Thymus (tissue), 11 donors: ENCODE measurements at regions not wholly inside any gene's neighbourhood (a gene's known extent, or its start where the extent isn't known, plus 50 kb on each side); places are given as distances from the start of the nearest gene placed in this dataset.

ENCODE experiments used
- DNase-seq, 9 donors: peaks; one replicate each; pipeline ENCODE4 v3.0.0-alpha.2; 2013; ENCODE audit warnings: low spot score in 9 of 9, low read depth in 6 of 9, missing footprints in 1 of 9
- H3K27ac ChIP-seq, 2 donors: one replicate each; pipeline ENCODE4 v1.5.1; 2013; ENCODE audit warnings: control low read depth in 1 of 2, low read depth in 1 of 2, low read length in 1 of 2, mild to moderate bottlenecking in 1 of 2, moderate library complexity in 1 of 2
- H3K27me3 ChIP-seq, 2 donors: one replicate each; pipeline ENCODE4 v1.5.1; 2013; ENCODE audit warnings: low read length in 1 of 2; ENCODE audit not compliant: control insufficient read depth in 2 of 2, insufficient read depth in 1 of 2
- H3K36me3 ChIP-seq, 2 donors: one replicate each; pipeline ENCODE4 v1.5.1; 2013; ENCODE audit warnings: low read length in 1 of 2, mild to moderate bottlenecking in 1 of 2, moderate library complexity in 1 of 2; ENCODE audit not compliant: control insufficient read depth in 2 of 2, insufficient read depth in 2 of 2
- H3K4me1 ChIP-seq, 2 donors: one replicate each; pipeline ENCODE4 v1.5.1; 2013; ENCODE audit warnings: low read length in 2 of 2; ENCODE audit not compliant: control insufficient read depth in 2 of 2, insufficient read depth in 2 of 2
- H3K4me3 ChIP-seq, 2 donors: one replicate each; pipeline ENCODE4 v1.5.1; 2013; ENCODE audit warnings: low read length in 2 of 2, control low read depth in 1 of 2, mild to moderate bottlenecking in 1 of 2
- H3K9me3 ChIP-seq, 2 donors: one replicate each; pipeline ENCODE4 v1.5.1; 2013; ENCODE audit warnings: low read length in 1 of 2, mild to moderate bottlenecking in 1 of 2; ENCODE audit not compliant: control insufficient read depth in 2 of 2, insufficient read depth in 1 of 2
- whole genome bisulfite sequencing: extraction: QIAGEN DNeasy Blood & Tissue Kit; methylation state at CpG from one replicate; pipeline ENCODE4 v1.1.7; 2013; 5-methylcytosine and 5-hydroxymethylcytosine counted together
- donor health status: healthy.

GRCh38 chr3:74067296-74067695 lies 442.6 kb upstream of the PDZRN3 start:
- WGBS: 37% methylated on average over 1 of the region's 1 CpG
- Histone ChIP-seq H3K4me1 (no peaks in the 10 kb centered on the region), H3K27me3 (no peaks in the 10 kb centered on the region), H3K9me3 (no peaks in the 10 kb centered on the region), H3K27ac (no peak overlapping the region), H3K36me3 (no peaks in the 10 kb centered on the region), H3K4me3 (no peak overlapping the region)
- DNase-seq: no peak

- no peaks in the 10 kb centered on the region for H3K36me3 ChIP-seq
- no peaks in the 10 kb centered on the region for H3K4me1 ChIP-seq
- WGBS: 93% methylated on average over 3 of the region's 3 CpGs
- no peak overlapping the region for H3K27ac ChIP-seq
- no peak for DNase-seq
- no peaks in the 10 kb centered on the region for H3K27me3 ChIP-seq
- no peak overlapping the region for H3K4me3 ChIP-seq
- H3K9me3 ChIP-seq: no peaks in the 10 kb centered on the region
Measured at GRCh38 chr3:74066456-74066855, 441.7 kb upstream of the PDZRN3 start.

GRCh38 chr3:74059923-74060600 lies 435.3 kb upstream of the PDZRN3 start:
- H3K36me3 ChIP-seq: no peaks in the 10 kb centered on the region
- H3K27me3 ChIP-seq: no peaks in the 10 kb centered on the region
- 94% methylated on average over 3 of the region's 3 CpGs for WGBS
- H3K4me3 ChIP-seq: no peak overlapping the region
- H3K4me1 ChIP-seq: no peaks in the 10 kb centered on the region
- H3K9me3 ChIP-seq: no peaks in the 10 kb centered on the region
- no peak for DNase-seq
- no peak overlapping the region for H3K27ac ChIP-seq

- Histone ChIP-seq H3K9me3 (no peaks in the 10 kb centered on the region), H3K4me1 (no peaks in the 10 kb centered on the region)
- 85% methylated on average over 3 of the region's 3 CpGs for WGBS
Measured at GRCh38 chr3:74059301-74059922, 434.7 kb upstream of the PDZRN3 start.

GRCh38 chr3:74057169-74057568 lies 432.4 kb upstream of the PDZRN3 start:
- Histone ChIP-seq H3K36me3 (no peaks in the 10 kb centered on the region), H3K9me3 (no peaks in the 10 kb centered on the region), H3K27ac (no peak overlapping the region), H3K4me3 (no peak overlapping the region), H3K4me1 (no peaks in the 10 kb centered on the region), H3K27me3 (no peaks in the 10 kb centered on the region)
- WGBS: 66% methylated on average over 1 of the region's 1 CpG
- no peak for DNase-seq

More at GRCh38 chr3:74059301-74059922, 434.7 kb upstream of the PDZRN3 start:
- H3K27me3 ChIP-seq: no peaks in the 10 kb centered on the region
- H3K27ac ChIP-seq: no peak overlapping the region
- DNase-seq: no peak
- no peaks in the 10 kb centered on the region for H3K36me3 ChIP-seq
- H3K4me3 ChIP-seq: no peak overlapping the region

- Histone ChIP-seq H3K27ac (no peak overlapping the region), H3K4me3 (no peak overlapping the region), H3K36me3 (no peaks in the 10 kb centered on the region), H3K4me1 (no peaks in the 10 kb centered on the region), H3K27me3 (no peaks in the 10 kb centered on the region), H3K9me3 (no peaks in the 10 kb centered on the region)
- DNase-seq: no peak
- WGBS: 85% methylated on average over 3 of the region's 3 CpGs
Measured at GRCh38 chr3:74055061-74055460, 430.3 kb upstream of the PDZRN3 start.

GRCh38 chr3:74054566-74054965 lies 429.8 kb upstream of the PDZRN3 start:
- Histone ChIP-seq H3K27me3 (no peaks in the 10 kb centered on the region), H3K36me3 (no peaks in the 10 kb centered on the region), H3K4me3 (no peak overlapping the region), H3K9me3 (no peaks in the 10 kb centered on the region), H3K4me1 (no peaks in the 10 kb centered on the region), H3K27ac (no peak overlapping the region)
- DNase-seq: no peak

GRCh38 chr3:74053970-74054516 lies 429.3 kb upstream of the PDZRN3 start:
- no peaks in the 10 kb centered on the region for H3K4me1 ChIP-seq
- no peaks in the 10 kb centered on the region for H3K36me3 ChIP-seq
- H3K4me3 ChIP-seq: no peak overlapping the region
- H3K9me3 ChIP-seq: no peaks in the 10 kb centered on the region
- H3K27me3 ChIP-seq: no peaks in the 10 kb centered on the region
- no peak for DNase-seq
- no peak overlapping the region for H3K27ac ChIP-seq

- Histone ChIP-seq H3K4me3 (no peak overlapping the region), H3K4me1 (no peaks in the 10 kb centered on the region), H3K27me3 (no peaks in the 10 kb centered on the region), H3K9me3 (no peaks in the 10 kb centered on the region), H3K36me3 (no peaks in the 10 kb centered on the region), H3K27ac (no peak overlapping the region)
- DNase-seq: no peak
- 94% methylated on average over 5 of the region's 5 CpGs for WGBS
Measured at GRCh38 chr3:74049444-74049843, 424.7 kb upstream of the PDZRN3 start.
